Mesenchymal stem cell (in vitro differentiated cells and primary cell): ENCODE measurements at regions not wholly inside any gene's neighbourhood (a gene's known extent, or its start where the extent isn't known, plus 50 kb on each side); places are given as distances from the start of the nearest gene placed in this dataset.

Source experiments
- DNase-seq: peaks from one replicate; pipeline ENCODE4 v3.0.0-alpha.2; 2013
- H2AFZ ChIP-seq: one replicate; pipeline ENCODE4 v1.6.1; 2013; ENCODE audit warnings: low read depth, mild to moderate bottlenecking, control low read depth, inconsistent platforms, low read length, moderate library complexity
- H2AK5ac ChIP-seq: 2 replicates; pipeline ENCODE4 v1.6.1; 2013; ENCODE audit warnings: low read length, moderate library complexity, mild to moderate bottlenecking, inconsistent platforms; ENCODE audit not compliant: severe bottlenecking
- H2BK120ac ChIP-seq: one replicate; pipeline ENCODE4 v1.6.1; 2013; ENCODE audit warnings: low read depth, mild to moderate bottlenecking, inconsistent platforms, low read length, moderate library complexity
- H2BK12ac ChIP-seq, 2 experiments: one replicate each; pipeline ENCODE4 v1.6.1; 2013; ENCODE audit warnings: inconsistent platforms in 2 of 2, low read length in 2 of 2, mild to moderate bottlenecking in 2 of 2, moderate library complexity in 2 of 2, control low read depth in 1 of 2
- H2BK15ac ChIP-seq: one replicate; pipeline ENCODE4 v1.6.1; 2013; ENCODE audit warnings: mild to moderate bottlenecking, low read depth, inconsistent platforms; ENCODE audit not compliant: poor library complexity, severe bottlenecking
- H2BK5ac ChIP-seq: 2 replicates; pipeline ENCODE4 v1.6.1; 2013; ENCODE audit warnings: low read depth, mild to moderate bottlenecking, low read length, control low read depth, inconsistent platforms; ENCODE audit not compliant: poor library complexity, severe bottlenecking
- H3K14ac ChIP-seq, 2 experiments: one replicate each; pipeline ENCODE4 v1.6.1; 2013; ENCODE audit warnings: inconsistent platforms in 2 of 2, low read length in 2 of 2, control low read depth in 1 of 2, mild to moderate bottlenecking in 1 of 2, moderate library complexity in 1 of 2
- H3K18ac ChIP-seq, 2 experiments: one replicate each; pipeline ENCODE4 v1.6.1; 2013; ENCODE audit warnings: inconsistent platforms in 2 of 2, low read length in 2 of 2, control low read depth in 1 of 2, low read depth in 1 of 2, mild to moderate bottlenecking in 1 of 2
- H3K23ac ChIP-seq, 2 experiments: one replicate each; pipeline ENCODE4 v1.6.1; 2013; ENCODE audit warnings: inconsistent platforms in 2 of 2, low read length in 2 of 2, mild to moderate bottlenecking in 2 of 2, moderate library complexity in 2 of 2, control low read depth in 1 of 2
- H3K27ac ChIP-seq: 2 replicates; pipeline ENCODE4 v1.5.1; 2013; ENCODE audit warnings: mild to moderate bottlenecking, moderate library complexity, low read length, control low read depth, inconsistent platforms; ENCODE audit not compliant: poor library complexity, severe bottlenecking
- H3K27me3 ChIP-seq, 2 experiments: 2 replicates each; pipeline versions ENCODE4 v1.6.1 to v1.7.0; 2013; ENCODE audit warnings: low read length in 2 of 2, mild to moderate bottlenecking in 2 of 2, moderate library complexity in 2 of 2, control low read depth in 1 of 2, inconsistent platforms in 1 of 2; ENCODE audit not compliant: control insufficient read depth in 1 of 2, insufficient read depth in 1 of 2
- H3K36me3 ChIP-seq, 2 experiments: 2 replicates each; pipeline versions ENCODE4 v1.6.1 to v1.7.0; 2013; ENCODE audit warnings: low read length in 2 of 2, control low read depth in 1 of 2, inconsistent platforms in 1 of 2, low read depth in 1 of 2, mild to moderate bottlenecking in 1 of 2; ENCODE audit not compliant: insufficient read depth in 2 of 2, control insufficient read depth in 1 of 2
- H3K4ac ChIP-seq, 2 experiments: one replicate each; pipeline ENCODE4 v1.6.1; 2013; ENCODE audit warnings: inconsistent platforms in 2 of 2, low read length in 2 of 2, mild to moderate bottlenecking in 2 of 2, moderate library complexity in 2 of 2, control low read depth in 1 of 2, low read depth in 1 of 2
- H3K4me1 ChIP-seq: 2 replicates; pipeline ENCODE4 v1.6.1; 2013; ENCODE audit warnings: low read depth, low read length, control low read depth; ENCODE audit not compliant: control insufficient read depth, insufficient read depth
- H3K4me2 ChIP-seq: 2 replicates; pipeline ENCODE4 v1.6.1; 2013; ENCODE audit warnings: low read length, mild to moderate bottlenecking, inconsistent platforms; ENCODE audit not compliant: poor library complexity, severe bottlenecking
- H3K4me3 ChIP-seq, 2 experiments: 2 replicates each; pipeline versions ENCODE4 v1.5.1 to v1.7.0; 2013; ENCODE audit warnings: low read length in 2 of 2, mild to moderate bottlenecking in 2 of 2, control low read depth in 1 of 2, low read depth in 1 of 2; ENCODE audit not compliant: insufficient read depth in 1 of 2
- H3K79me1 ChIP-seq: replicated peaks from 2 replicates; pipeline ENCODE4 v1.6.1; 2013; ENCODE audit warnings: mild to moderate bottlenecking, control low read depth, low read length, inconsistent platforms; ENCODE audit not compliant: poor library complexity, severe bottlenecking
- H3K9ac ChIP-seq: 2 replicates; pipeline ENCODE4 v1.7.0; 2013; ENCODE audit warnings: mild to moderate bottlenecking, low read length, moderate library complexity
- H3K9me3 ChIP-seq: 2 replicates; pipeline ENCODE4 v1.7.0; 2013; ENCODE audit warnings: mild to moderate bottlenecking, low read length; ENCODE audit not compliant: control insufficient read depth
- H4K8ac ChIP-seq: one replicate; pipeline ENCODE4 v1.6.1; 2013; ENCODE audit warnings: inconsistent platforms, mild to moderate bottlenecking, low read length, moderate library complexity
- H4K91ac ChIP-seq: one replicate; pipeline ENCODE4 v1.6.1; 2013; ENCODE audit warnings: mild to moderate bottlenecking, low read length, inconsistent platforms
- WGBS: methylation state at CpG from one replicate; pipeline ENCODE4 v1.1.7; 2013; ENCODE audit warnings: mixed read lengths; 5-methylcytosine and 5-hydroxymethylcytosine counted together

DNA sequence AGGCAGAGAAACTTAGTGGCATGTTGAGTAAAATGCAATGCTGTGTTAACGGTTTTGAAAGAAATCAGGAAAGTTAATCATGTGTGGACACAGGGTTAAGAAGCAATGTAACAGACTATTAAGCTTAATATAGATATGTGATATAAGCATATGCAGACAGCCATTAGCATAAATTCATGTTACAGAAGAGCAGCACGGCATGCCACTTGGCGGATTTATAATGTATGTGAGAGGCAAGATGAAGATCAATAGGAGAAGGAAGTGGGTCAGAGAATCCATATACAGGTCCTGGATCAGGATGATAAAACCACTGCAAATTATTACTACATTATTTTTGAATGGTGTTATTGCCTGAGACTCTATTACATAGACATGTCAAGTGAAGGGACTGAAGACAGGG is 694.3 kb downstream of the MCTP2 start:
- H3K14ac ChIP-seq = no peak overlapping the region
- H3K9me3 ChIP-seq = no peaks in the 10 kb centered on the region
- H3K4me3 ChIP-seq = no peak overlapping the region
- no peak overlapping the region for H3K4ac ChIP-seq
- no peak overlapping the region for H2BK12ac ChIP-seq
- no peak overlapping the region for H3K27ac ChIP-seq
- 100% methylated on average over 3 of the region's 3 CpGs for WGBS
- no peak overlapping the region for H3K4me2 ChIP-seq
- no peak for DNase-seq
- no peak overlapping the region for H2BK15ac ChIP-seq
- H3K23ac ChIP-seq = no peak overlapping the region
- no peak overlapping the region for H4K91ac ChIP-seq
- H3K18ac ChIP-seq = no peak overlapping the region
- no peaks in the 10 kb centered on the region for H3K79me1 ChIP-seq
- no peaks in the 10 kb centered on the region for H3K4me1 ChIP-seq
- H2AFZ ChIP-seq = no peak overlapping the region
- no peak overlapping the region for H2BK120ac ChIP-seq
- no peak overlapping the region for H3K9ac ChIP-seq
- H3K27me3 ChIP-seq = no peaks in the 10 kb centered on the region
- H3K36me3 ChIP-seq = no peaks in the 10 kb centered on the region
- no peak overlapping the region for H2AK5ac ChIP-seq
- H4K8ac ChIP-seq = no peak overlapping the region
- H2BK5ac ChIP-seq = no peak overlapping the region

DNA sequence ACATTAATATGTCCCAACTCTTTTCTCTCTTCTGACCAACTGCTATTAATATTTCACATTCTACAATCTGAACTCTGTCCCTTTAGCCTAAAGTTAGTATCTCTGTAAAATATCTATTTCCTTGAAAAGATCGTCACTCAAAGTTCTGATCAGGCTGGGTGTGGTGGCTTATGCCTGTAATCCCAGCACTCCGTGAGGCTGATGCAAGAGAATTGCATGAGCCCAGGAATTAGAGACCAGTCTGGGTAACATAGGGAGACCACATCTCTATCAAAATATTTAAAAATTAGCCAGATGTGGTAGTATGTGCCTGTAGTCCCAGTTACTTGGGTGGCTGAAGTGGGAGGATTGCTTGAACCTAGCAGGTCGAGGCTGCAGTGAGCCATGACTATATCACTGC is 695.6 kb downstream of the MCTP2 start:
- no peaks in the 10 kb centered on the region for H3K27me3 ChIP-seq
- H3K14ac ChIP-seq = no peak overlapping the region
- no peak overlapping the region for H3K4me2 ChIP-seq
- H3K9ac ChIP-seq = no peak overlapping the region
- H3K4ac ChIP-seq = no peak overlapping the region
- H3K4me1 ChIP-seq = no peaks in the 10 kb centered on the region
- no peak overlapping the region for H2BK12ac ChIP-seq
- no peak for DNase-seq
- no peak overlapping the region for H3K23ac ChIP-seq
- no peak overlapping the region for H2BK120ac ChIP-seq
- no peak overlapping the region for H2BK5ac ChIP-seq
- 70% methylated on average over 2 of the region's 3 CpGs for WGBS
- H2AK5ac ChIP-seq = no peak overlapping the region
- H3K27ac ChIP-seq = no peak overlapping the region
- H4K91ac ChIP-seq = no peak overlapping the region
- H3K36me3 ChIP-seq = no peaks in the 10 kb centered on the region
- no peak overlapping the region for H4K8ac ChIP-seq
- H2BK15ac ChIP-seq = no peak overlapping the region
- H3K18ac ChIP-seq = no peak overlapping the region
- no peak overlapping the region for H3K4me3 ChIP-seq
- no peak overlapping the region for H2AFZ ChIP-seq
- H3K79me1 ChIP-seq = no peaks in the 10 kb centered on the region
- H3K9me3 ChIP-seq = no peaks in the 10 kb centered on the region

DNA sequence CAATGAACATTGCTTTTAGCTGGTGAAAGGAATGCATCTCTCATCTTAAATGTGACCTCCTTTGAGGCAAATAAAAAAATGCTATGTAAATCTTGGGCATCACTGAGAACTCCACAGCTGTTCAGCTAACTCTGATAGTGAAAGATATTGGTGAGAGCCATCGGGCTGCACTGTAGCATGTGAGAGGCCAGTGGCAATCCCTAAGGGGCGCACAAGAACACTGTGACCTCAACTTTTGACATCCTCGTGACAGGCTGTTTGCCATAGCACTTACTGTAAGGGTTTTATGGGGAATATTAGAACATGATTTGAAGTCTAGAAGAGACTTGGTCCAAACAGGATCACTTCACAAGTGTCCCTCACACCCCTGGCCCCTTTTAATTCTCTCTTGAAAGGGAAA is 697.9 kb downstream of the MCTP2 start:
- no peak overlapping the region for H4K8ac ChIP-seq
- H3K27me3 ChIP-seq = no peaks in the 10 kb centered on the region
- no peak overlapping the region for H2BK15ac ChIP-seq
- no peak overlapping the region for H3K4me2 ChIP-seq
- no peaks in the 10 kb centered on the region for H3K79me1 ChIP-seq
- no peak overlapping the region for H2BK120ac ChIP-seq
- H2AFZ ChIP-seq = no peak overlapping the region
- no peak overlapping the region for H3K9ac ChIP-seq
- H2BK5ac ChIP-seq = no peak overlapping the region
- no peak overlapping the region for H3K18ac ChIP-seq
- no peak overlapping the region for H2BK12ac ChIP-seq
- no peak overlapping the region for H3K4ac ChIP-seq
- WGBS = 90% methylated on average over 2 of the region's 3 CpGs
- no peak overlapping the region for H3K4me3 ChIP-seq
- no peak overlapping the region for H3K23ac ChIP-seq
- no peak overlapping the region for H3K14ac ChIP-seq
- H2AK5ac ChIP-seq = no peak overlapping the region
- no peaks in the 10 kb centered on the region for H3K36me3 ChIP-seq
- no peak for DNase-seq
- H4K91ac ChIP-seq = no peak overlapping the region
- H3K27ac ChIP-seq = no peak overlapping the region
- no peaks in the 10 kb centered on the region for H3K9me3 ChIP-seq
- H3K4me1 ChIP-seq = no peaks in the 10 kb centered on the region

- Histone ChIP-seq H3K79me1 (no peaks in the 10 kb centered on the region), H3K4me3 (no peak overlapping the region), H3K14ac (no peak overlapping the region), H2BK12ac (no peak overlapping the region), H3K4ac (no peak overlapping the region), H2BK120ac (no peak overlapping the region), H3K36me3 (no peaks in the 10 kb centered on the region), H3K4me1 (no peaks in the 10 kb centered on the region), H3K9ac (no peak overlapping the region), H3K4me2 (no peak overlapping the region), H2BK5ac (no peak overlapping the region), H2BK15ac (no peak overlapping the region), H2AFZ (no peak overlapping the region), H3K18ac (no peak overlapping the region), H3K27ac (no peak overlapping the region), H4K8ac (no peak overlapping the region), H3K23ac (no peak overlapping the region), H3K27me3 (no peaks in the 10 kb centered on the region), H2AK5ac (no peak overlapping the region), H3K9me3 (no peaks in the 10 kb centered on the region), H4K91ac (no peak overlapping the region)
- WGBS = 81% methylated on average over 4 of the region's 4 CpGs
- no peak for DNase-seq
Measured at GRCh38 chr15:94930441-94930840, 699.1 kb downstream of the MCTP2 start.
